ENCODE measurements at regions not wholly inside any gene's neighbourhood (a gene's known extent, or its start where the extent isn't known, plus 50 kb on each side); places are given as distances from the start of the nearest gene placed in this dataset.

DNA sequence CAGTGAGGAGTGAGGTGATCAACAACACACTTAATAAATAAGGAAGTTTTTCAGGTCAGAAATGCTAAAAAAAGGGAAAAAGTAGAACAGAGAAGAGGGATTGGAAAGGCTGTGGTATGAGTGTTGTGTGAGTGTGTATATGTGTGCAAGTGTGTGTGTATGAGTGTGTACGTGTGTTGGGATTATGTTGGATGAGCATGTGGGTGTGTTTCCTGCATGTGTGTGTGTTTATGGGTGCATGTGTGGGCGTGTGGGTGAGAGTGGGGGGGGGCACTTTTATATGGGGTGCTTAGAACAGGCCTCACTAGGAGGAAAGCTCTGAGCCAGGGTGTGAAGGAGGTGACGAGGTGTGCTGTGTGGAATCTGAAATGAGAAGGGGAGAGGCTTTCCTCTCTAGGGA is 116.8 kb upstream of the SLC22A23 start:
- intact Hi-C loops (cut with DNase I) = no loop called here
- WGBS, 3 donors = 83 to 94% (median 87%) methylated on average over 3 of the region's 3 CpGs
- Histone ChIP-seq H3K9me3 (no peaks in the 10 kb centered on the region), H3K27ac (no peak overlapping the region), H3K27me3 (ENCODE audit: insufficient read depth in 3 of 3, low read length in 2 of 3) (no peaks in the 10 kb centered on the region), H3K4me1 (no peaks in the 10 kb centered on the region), H3K4me3 (no peak overlapping the region), H3K36me3 (ENCODE audit: insufficient read depth in 1 of 2, low read depth in 1 of 2) (no peaks in the 10 kb centered on the region)
- ATAC-seq (no peak), DNase-seq (no peak)
- TF ChIP-seq, protein P1, sequence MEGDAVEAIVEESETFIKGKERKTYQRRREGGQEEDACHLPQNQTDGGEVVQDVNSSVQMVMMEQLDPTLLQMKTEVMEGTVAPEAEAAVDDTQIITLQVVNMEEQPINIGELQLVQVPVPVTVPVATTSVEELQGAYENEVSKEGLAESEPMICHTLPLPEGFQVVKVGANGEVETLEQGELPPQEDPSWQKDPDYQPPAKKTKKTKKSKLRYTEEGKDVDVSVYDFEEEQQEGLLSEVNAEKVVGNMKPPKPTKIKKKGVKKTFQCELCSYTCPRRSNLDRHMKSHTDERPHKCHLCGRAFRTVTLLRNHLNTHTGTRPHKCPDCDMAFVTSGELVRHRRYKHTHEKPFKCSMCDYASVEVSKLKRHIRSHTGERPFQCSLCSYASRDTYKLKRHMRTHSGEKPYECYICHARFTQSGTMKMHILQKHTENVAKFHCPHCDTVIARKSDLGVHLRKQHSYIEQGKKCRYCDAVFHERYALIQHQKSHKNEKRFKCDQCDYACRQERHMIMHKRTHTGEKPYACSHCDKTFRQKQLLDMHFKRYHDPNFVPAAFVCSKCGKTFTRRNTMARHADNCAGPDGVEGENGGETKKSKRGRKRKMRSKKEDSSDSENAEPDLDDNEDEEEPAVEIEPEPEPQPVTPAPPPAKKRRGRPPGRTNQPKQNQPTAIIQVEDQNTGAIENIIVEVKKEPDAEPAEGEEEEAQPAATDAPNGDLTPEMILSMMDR (IDR thresholded peaks at IDR 0.05) = no peak

DNA sequence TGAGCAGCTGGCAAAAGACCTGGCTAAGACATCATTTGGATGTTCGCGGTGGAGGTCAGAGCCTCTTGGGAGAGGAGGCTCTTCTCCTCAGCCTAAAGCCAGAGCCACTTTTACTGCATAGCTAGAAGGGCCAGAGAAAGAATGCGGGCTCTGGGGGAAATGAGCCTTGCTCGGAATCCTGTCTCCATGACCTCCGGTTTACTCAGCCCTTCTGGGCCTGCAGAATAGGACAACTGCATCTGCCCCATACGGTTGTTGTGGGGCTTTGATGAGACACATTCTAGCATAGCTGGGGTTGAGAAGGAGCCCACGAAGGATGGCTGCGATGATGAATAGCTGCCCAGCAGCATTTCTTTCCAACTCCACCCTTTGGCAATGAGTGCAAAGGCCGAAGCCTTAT is 115.0 kb upstream of the SLC22A23 start:
- no peaks in the 10 kb centered on the region for H3K9me3 ChIP-seq
- no peak overlapping the region for H3K4me3 ChIP-seq
- intact Hi-C loops (cut with DNase I) = no loop called here
- TF ChIP-seq, protein P1 (IDR thresholded peaks at IDR 0.05) = no peak
- 62 to 86% (median 76%) methylated on average over 9 of the region's 9 CpGs for WGBS, 3 donors
- no peak for ATAC-seq
- DNase-seq = no peak
- no peaks in the 10 kb centered on the region for H3K4me1 ChIP-seq
- no peaks in the 10 kb centered on the region for H3K27me3 ChIP-seq (ENCODE audit: insufficient read depth in 3 of 3, low read length in 2 of 3)
- no peaks in the 10 kb centered on the region for H3K36me3 ChIP-seq (ENCODE audit: insufficient read depth in 1 of 2, low read depth in 1 of 2)
- no peak overlapping the region for H3K27ac ChIP-seq

DNA sequence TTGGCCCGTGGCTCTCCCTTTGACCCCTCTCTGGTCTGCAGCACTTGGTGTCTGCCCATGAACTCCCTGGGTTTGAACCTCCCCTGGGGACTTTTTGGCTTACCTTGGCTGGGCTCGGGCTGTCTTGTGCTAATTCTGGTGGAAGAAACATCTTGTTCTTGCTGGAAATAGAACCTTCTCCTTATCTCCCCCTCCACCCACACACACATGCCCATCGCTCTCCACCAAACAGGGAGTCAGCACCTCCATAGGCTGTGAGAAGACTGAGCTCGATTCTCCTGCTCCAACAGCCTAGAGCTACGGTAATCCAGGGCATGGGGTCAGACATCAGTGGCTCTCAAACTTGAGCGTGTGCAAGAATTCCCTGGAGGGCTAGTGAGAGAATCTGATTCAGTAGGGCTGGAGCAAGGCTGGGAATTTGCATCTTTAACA is 114.4 kb upstream of the SLC22A23 start:
- intact Hi-C loops (cut with DNase I) = no loop called here
- no peaks in the 10 kb centered on the region for H3K36me3 ChIP-seq (ENCODE audit: insufficient read depth in 1 of 2, low read depth in 1 of 2)
- H3K9me3 ChIP-seq = no peaks in the 10 kb centered on the region
- TF ChIP-seq, protein P1 (IDR thresholded peaks at IDR 0.05) = no peak
- H3K4me3 ChIP-seq = no peak overlapping the region
- DNase-seq (no peak), ATAC-seq (no peak)
- no peaks in the 10 kb centered on the region for H3K27me3 ChIP-seq (ENCODE audit: insufficient read depth in 3 of 3, low read length in 2 of 3)
- 53 to 70% (median 64%) methylated on average over 6 of the region's 6 CpGs for WGBS, 3 donors
- H3K27ac ChIP-seq = no peak overlapping the region
- H3K4me1 ChIP-seq = no peaks in the 10 kb centered on the region

DNA sequence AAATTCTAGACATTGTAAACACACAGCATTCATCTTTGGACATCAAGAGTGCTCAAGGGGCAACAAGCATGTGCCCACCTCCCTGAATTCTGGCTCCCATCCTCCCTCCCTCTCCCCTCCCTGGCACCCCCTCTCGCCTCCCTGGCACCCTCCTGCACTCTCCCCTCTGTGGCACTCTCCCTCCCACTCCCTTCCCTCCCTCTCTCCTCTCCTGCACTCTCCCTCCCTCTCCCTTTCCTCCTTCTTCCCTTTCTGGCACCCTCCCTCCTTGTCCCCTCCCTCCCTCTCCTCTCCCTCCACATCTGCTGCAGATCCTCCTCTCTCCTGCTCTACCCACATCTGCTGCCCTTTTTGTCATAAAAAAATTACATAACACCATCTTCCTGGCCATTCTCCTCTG is 113.0 kb upstream of the SLC22A23 start:
- Histone ChIP-seq H3K27me3 (ENCODE audit: insufficient read depth in 3 of 3, low read length in 2 of 3) (no peaks in the 10 kb centered on the region), H3K9me3 (no peaks in the 10 kb centered on the region), H3K27ac (no peak overlapping the region), H3K36me3 (ENCODE audit: insufficient read depth in 1 of 2, low read depth in 1 of 2) (no peaks in the 10 kb centered on the region), H3K4me3 (no peak overlapping the region), H3K4me1 (no peaks in the 10 kb centered on the region)
- 82 to 93% (median 87%) methylated on average over 1 of the region's 1 CpG for WGBS, 3 donors
- DNase-seq (no peak), ATAC-seq (no peak)
- TF ChIP-seq, protein P1 (IDR thresholded peaks at IDR 0.05) = no peak
- intact Hi-C loops (cut with DNase I) = loop anchor here in 1 of 2 donors (10.0 kb wide), 1 partner anchor 135 kb away; no protein-coding TSS in a partner anchor

DNA sequence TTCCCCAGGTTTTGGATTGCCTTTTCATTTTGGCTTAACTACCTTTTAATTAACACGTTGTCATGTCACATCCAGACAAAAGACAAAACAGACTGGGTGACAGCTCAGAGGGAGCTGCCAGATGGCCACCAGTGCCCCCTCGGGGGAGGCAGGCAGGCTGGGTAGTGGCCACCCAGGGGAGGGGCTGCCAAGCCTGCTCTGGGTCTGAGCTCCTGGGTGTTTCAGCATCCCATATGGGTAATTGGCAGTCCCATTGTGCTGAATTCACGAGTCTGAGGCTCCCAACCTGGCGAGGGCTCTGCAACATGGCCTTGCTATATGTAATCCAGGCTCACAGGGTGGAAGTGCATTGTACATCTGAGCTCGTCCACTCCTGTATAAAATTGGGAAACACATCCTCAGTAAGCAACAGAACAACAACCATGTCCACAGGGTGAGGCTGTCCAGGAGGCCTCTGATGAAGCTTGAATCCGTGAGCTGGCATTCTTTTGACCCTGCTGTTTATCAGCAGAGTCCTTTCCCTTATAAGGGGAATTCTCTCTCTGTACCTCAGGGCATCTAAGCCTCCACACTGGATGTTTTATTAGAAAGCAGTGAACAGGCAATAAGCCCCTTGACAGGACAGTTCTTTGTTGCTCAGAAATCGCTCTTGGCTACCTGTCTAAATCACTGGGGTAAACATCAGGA is 111.7 kb upstream of the SLC22A23 start:
- DNase-seq (no peak), ATAC-seq (no peak)
- TF ChIP-seq, protein P1 (IDR thresholded peaks at IDR 0.05) = no peak
- H3K27me3 ChIP-seq (ENCODE audit: insufficient read depth in 3 of 3, low read length in 2 of 3) = no peaks in the 10 kb centered on the region
- H3K4me1 ChIP-seq = no peaks in the 10 kb centered on the region
- no peaks in the 10 kb centered on the region for H3K36me3 ChIP-seq (ENCODE audit: insufficient read depth in 1 of 2, low read depth in 1 of 2)
- no peaks in the 10 kb centered on the region for H3K9me3 ChIP-seq
- intact Hi-C loops (cut with DNase I) = loop anchor here in 1 of 2 donors (10.0 kb wide), 1 partner anchor 136 kb away; no protein-coding TSS in a partner anchor
- H3K4me3 ChIP-seq = no peak overlapping the region
- WGBS, 3 donors = 66 to 68% (median 68%) methylated on average over 7 of the region's 7 CpGs
- H3K27ac ChIP-seq = no peak overlapping the region
